ENCODE measurements at regions not wholly inside any gene's neighbourhood (a gene's known extent, or its start where the extent isn't known, plus 50 kb on each side); places are given as distances from the start of the nearest gene placed in this dataset.

DNA sequence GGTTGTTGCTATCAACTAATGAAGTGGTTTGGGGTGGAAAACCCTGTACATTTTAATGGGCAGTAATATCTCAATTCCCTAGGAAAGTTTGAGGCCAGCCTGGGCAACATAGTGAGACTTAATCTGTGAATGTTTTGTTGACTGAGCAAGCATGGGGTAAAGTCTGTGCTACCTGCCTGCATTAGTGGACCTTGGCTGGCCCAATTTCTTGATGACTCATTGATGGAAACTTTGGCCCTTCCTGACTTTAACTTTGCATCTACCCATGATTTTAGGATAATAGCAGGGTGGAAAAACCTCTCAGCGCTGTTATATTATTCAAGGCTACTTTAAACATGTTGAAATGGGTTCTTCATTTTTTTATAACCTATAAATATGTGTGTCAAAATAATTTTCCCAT, 389.4 kb upstream of the RORB start:
- H3K9ac ChIP-seq, result no peak overlapping the region
- DNase-seq, result no peak
- H3K27me3 ChIP-seq (ENCODE audit: insufficient read depth), result no peaks in the 10 kb centered on the region
- no peak overlapping the region for H3K27ac ChIP-seq (ENCODE audit: low read depth in 2 of 2, low read length in 1 of 2)
- no peak overlapping the region for H3K4me2 ChIP-seq
- no peaks in the 10 kb centered on the region for H3K9me3 ChIP-seq
- H2AFZ ChIP-seq (ENCODE audit: low read depth), result no peak overlapping the region
- H3K36me3 ChIP-seq (replicated peaks in 1 of 2; ENCODE audit: control insufficient read depth in 1 of 2, insufficient read depth in 2 of 2, low read length in 1 of 2), result no peaks in the 10 kb centered on the region
- H3K4me3 ChIP-seq (ENCODE audit: low read depth in 2 of 2, low read length in 1 of 2), result no peak overlapping the region
- H3K4me1 ChIP-seq (ENCODE audit: control insufficient read depth in 1 of 2, insufficient read depth in 2 of 2, low read depth in 1 of 2, low read length in 1 of 2), result no peaks in the 10 kb centered on the region
- no peaks in the 10 kb centered on the region for H3K9me2 ChIP-seq
- no peaks in the 10 kb centered on the region for H3K79me2 ChIP-seq (ENCODE audit: insufficient read depth)
- H4K20me1 ChIP-seq (ENCODE audit: insufficient read depth), result no peaks in the 10 kb centered on the region
- 13% methylated on average over 1 of the region's 1 CpG for WGBS (ENCODE audit: low lambda C conversion rate)
- TF ChIP-seq RAD21 (IDR thresholded peaks at IDR 0.05; ENCODE audit: low read length) (no peak), FOXJ3 (CRISPR knock-in tag; IDR thresholded peaks at IDR 0.05) (no peak), MXI1 (IDR thresholded peaks at IDR 0.05; ENCODE audit: low read depth, low read length) (no peak), GABPA (IDR thresholded peaks at IDR 0.05; ENCODE audit: low read depth) (no peak), CHD2 (IDR thresholded peaks at IDR 0.05; ENCODE audit: low read length, partially characterized antibody) (no peak), RXRA (IDR thresholded peaks at IDR 0.05; ENCODE audit: borderline replicate concordance, low read depth) (no peak), EP300 (IDR thresholded peaks at IDR 0.05; ENCODE audit: borderline replicate concordance in 1 of 2, low read depth in 1 of 2, low read length in 1 of 2) (no peak), MEF2A (IDR thresholded peaks at IDR 0.05; ENCODE audit: borderline replicate concordance, low read depth) (no peak), TCF12 (IDR thresholded peaks at IDR 0.05) (no peak), TAF1 (IDR thresholded peaks at IDR 0.05; ENCODE audit: borderline replicate concordance, low read depth, low read length) (no peak), JUND (IDR thresholded peaks at IDR 0.05) (no peak), ELF1 (IDR thresholded peaks at IDR 0.05) (no peak), TEAD4 (IDR thresholded peaks at IDR 0.05; ENCODE audit: borderline replicate concordance, insufficient read depth) (no peak)
- TF ChIP-seq, protein P1, sequence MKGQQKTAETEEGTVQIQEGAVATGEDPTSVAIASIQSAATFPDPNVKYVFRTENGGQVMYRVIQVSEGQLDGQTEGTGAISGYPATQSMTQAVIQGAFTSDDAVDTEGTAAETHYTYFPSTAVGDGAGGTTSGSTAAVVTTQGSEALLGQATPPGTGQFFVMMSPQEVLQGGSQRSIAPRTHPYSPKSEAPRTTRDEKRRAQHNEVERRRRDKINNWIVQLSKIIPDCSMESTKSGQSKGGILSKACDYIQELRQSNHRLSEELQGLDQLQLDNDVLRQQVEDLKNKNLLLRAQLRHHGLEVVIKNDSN (IDR thresholded peaks at IDR 0.05; ENCODE audit: borderline replicate concordance, low read depth), result no peak
- TF ChIP-seq, protein P2, sequence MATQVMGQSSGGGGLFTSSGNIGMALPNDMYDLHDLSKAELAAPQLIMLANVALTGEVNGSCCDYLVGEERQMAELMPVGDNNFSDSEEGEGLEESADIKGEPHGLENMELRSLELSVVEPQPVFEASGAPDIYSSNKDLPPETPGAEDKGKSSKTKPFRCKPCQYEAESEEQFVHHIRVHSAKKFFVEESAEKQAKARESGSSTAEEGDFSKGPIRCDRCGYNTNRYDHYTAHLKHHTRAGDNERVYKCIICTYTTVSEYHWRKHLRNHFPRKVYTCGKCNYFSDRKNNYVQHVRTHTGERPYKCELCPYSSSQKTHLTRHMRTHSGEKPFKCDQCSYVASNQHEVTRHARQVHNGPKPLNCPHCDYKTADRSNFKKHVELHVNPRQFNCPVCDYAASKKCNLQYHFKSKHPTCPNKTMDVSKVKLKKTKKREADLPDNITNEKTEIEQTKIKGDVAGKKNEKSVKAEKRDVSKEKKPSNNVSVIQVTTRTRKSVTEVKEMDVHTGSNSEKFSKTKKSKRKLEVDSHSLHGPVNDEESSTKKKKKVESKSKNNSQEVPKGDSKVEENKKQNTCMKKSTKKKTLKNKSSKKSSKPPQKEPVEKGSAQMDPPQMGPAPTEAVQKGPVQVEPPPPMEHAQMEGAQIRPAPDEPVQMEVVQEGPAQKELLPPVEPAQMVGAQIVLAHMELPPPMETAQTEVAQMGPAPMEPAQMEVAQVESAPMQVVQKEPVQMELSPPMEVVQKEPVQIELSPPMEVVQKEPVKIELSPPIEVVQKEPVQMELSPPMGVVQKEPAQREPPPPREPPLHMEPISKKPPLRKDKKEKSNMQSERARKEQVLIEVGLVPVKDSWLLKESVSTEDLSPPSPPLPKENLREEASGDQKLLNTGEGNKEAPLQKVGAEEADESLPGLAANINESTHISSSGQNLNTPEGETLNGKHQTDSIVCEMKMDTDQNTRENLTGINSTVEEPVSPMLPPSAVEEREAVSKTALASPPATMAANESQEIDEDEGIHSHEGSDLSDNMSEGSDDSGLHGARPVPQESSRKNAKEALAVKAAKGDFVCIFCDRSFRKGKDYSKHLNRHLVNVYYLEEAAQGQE (IDR thresholded peaks at IDR 0.05; ENCODE audit: low read depth, low read length), result no peak
- POLR2A ChIA-PET, result no interaction called here
- H3F3A ChIP-seq (replicated peaks; ENCODE audit: insufficient read depth), result no peaks in the 10 kb centered on the region
- CTCF ChIA-PET, result no interaction called here

DNA sequence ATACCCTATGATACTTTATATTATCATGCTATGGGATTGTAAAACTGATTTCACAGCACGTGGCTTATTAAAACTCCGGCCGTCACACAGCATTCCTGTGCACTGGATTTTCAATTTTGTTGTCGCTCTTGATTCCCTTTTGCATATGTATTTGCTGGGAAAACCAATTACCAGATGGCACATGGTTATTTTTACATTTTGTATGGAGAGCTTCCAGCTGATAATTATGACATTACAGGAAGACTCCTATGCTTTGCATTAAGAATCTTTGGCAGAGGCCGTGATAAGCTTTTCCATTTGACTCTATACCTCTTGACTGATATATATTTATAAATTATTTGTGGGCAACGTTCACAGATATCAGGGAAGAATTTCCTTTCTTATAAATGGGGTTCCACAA, 381.2 kb upstream of the RORB start:
- no peaks in the 10 kb centered on the region for H3F3A ChIP-seq (replicated peaks; ENCODE audit: insufficient read depth)
- no peak for DNase-seq
- no peak overlapping the region for H3K4me3 ChIP-seq (ENCODE audit: low read depth in 2 of 2, low read length in 1 of 2)
- H3K9me2 ChIP-seq, result no peaks in the 10 kb centered on the region
- H3K36me3 ChIP-seq (replicated peaks in 1 of 2; ENCODE audit: control insufficient read depth in 1 of 2, insufficient read depth in 2 of 2, low read length in 1 of 2), result no peaks in the 10 kb centered on the region
- no peak overlapping the region for H3K4me2 ChIP-seq
- WGBS (ENCODE audit: low lambda C conversion rate), result 38% methylated on average over 6 of the region's 6 CpGs
- no peaks in the 10 kb centered on the region for H3K79me2 ChIP-seq (ENCODE audit: insufficient read depth)
- H3K27me3 ChIP-seq (ENCODE audit: insufficient read depth), result no peaks in the 10 kb centered on the region
- H3K4me1 ChIP-seq (ENCODE audit: control insufficient read depth in 1 of 2, insufficient read depth in 2 of 2, low read depth in 1 of 2, low read length in 1 of 2), result no peaks in the 10 kb centered on the region; a peak in 1 of 4 replicates
- ChIA-PET POLR2A (no interaction called here), CTCF (no interaction called here)
- no peak overlapping the region for H3K9ac ChIP-seq
- TF ChIP-seq, protein P1 (IDR thresholded peaks at IDR 0.05; ENCODE audit: borderline replicate concordance, low read depth), result no peak
- TF ChIP-seq CHD2 (IDR thresholded peaks at IDR 0.05; ENCODE audit: low read length, partially characterized antibody) (no peak), RFX5 (IDR thresholded peaks at IDR 0.05; ENCODE audit: low read length) (no peak), EZH2phosphoT487 (IDR thresholded peaks at IDR 0.05; ENCODE audit: borderline replicate concordance, low read depth) (no peak), FOXJ3 (CRISPR knock-in tag; IDR thresholded peaks at IDR 0.05) (no peak), GABPA (IDR thresholded peaks at IDR 0.05; ENCODE audit: low read depth) (no peak), GATA2 (CRISPR knock-in tag; IDR thresholded peaks at IDR 0.05) (no peak), TEAD4 (IDR thresholded peaks at IDR 0.05; ENCODE audit: borderline replicate concordance, insufficient read depth) (no peak), TCF12 (IDR thresholded peaks at IDR 0.05) (no peak), RXRA (IDR thresholded peaks at IDR 0.05; ENCODE audit: borderline replicate concordance, low read depth) (no peak), ELF1 (IDR thresholded peaks at IDR 0.05) (no peak), MEF2A (IDR thresholded peaks at IDR 0.05; ENCODE audit: borderline replicate concordance, low read depth) (no peak)
- TF ChIP-seq, protein P3, sequence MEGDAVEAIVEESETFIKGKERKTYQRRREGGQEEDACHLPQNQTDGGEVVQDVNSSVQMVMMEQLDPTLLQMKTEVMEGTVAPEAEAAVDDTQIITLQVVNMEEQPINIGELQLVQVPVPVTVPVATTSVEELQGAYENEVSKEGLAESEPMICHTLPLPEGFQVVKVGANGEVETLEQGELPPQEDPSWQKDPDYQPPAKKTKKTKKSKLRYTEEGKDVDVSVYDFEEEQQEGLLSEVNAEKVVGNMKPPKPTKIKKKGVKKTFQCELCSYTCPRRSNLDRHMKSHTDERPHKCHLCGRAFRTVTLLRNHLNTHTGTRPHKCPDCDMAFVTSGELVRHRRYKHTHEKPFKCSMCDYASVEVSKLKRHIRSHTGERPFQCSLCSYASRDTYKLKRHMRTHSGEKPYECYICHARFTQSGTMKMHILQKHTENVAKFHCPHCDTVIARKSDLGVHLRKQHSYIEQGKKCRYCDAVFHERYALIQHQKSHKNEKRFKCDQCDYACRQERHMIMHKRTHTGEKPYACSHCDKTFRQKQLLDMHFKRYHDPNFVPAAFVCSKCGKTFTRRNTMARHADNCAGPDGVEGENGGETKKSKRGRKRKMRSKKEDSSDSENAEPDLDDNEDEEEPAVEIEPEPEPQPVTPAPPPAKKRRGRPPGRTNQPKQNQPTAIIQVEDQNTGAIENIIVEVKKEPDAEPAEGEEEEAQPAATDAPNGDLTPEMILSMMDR (IDR thresholded peaks at IDR 0.05), result no peak
- TF ChIP-seq, protein P4, sequence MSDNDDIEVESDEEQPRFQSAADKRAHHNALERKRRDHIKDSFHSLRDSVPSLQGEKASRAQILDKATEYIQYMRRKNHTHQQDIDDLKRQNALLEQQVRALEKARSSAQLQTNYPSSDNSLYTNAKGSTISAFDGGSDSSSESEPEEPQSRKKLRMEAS (IDR thresholded peaks at IDR 0.05; ENCODE audit: low read depth), result no peak
- no peaks in the 10 kb centered on the region for H3K9me3 ChIP-seq
- no peak overlapping the region for H2AFZ ChIP-seq (ENCODE audit: low read depth)
- H4K20me1 ChIP-seq (ENCODE audit: insufficient read depth), result no peaks in the 10 kb centered on the region
- H3K27ac ChIP-seq (ENCODE audit: low read depth in 2 of 2, low read length in 1 of 2), result no peak overlapping the region

Data from SK-N-SH (cell line).